Mesenchymal stem cell (in vitro differentiated cells and primary cell): ENCODE measurements at regions not wholly inside any gene's neighbourhood (a gene's known extent, or its start where the extent isn't known, plus 50 kb on each side); places are given as distances from the start of the nearest gene placed in this dataset.

ENCODE experiments used
- DNase-seq: peaks from one replicate; pipeline ENCODE4 v3.0.0-alpha.2; 2013
- H2AFZ ChIP-seq: one replicate; pipeline ENCODE4 v1.6.1; 2013; ENCODE audit warnings: low read depth, mild to moderate bottlenecking, control low read depth, inconsistent platforms, low read length, moderate library complexity
- H2AK5ac ChIP-seq: 2 replicates; pipeline ENCODE4 v1.6.1; 2013; ENCODE audit warnings: low read length, moderate library complexity, mild to moderate bottlenecking, inconsistent platforms; ENCODE audit not compliant: severe bottlenecking
- H2BK120ac ChIP-seq: one replicate; pipeline ENCODE4 v1.6.1; 2013; ENCODE audit warnings: low read depth, mild to moderate bottlenecking, inconsistent platforms, low read length, moderate library complexity
- H2BK12ac ChIP-seq, 2 experiments: one replicate each; pipeline ENCODE4 v1.6.1; 2013; ENCODE audit warnings: inconsistent platforms in 2 of 2, low read length in 2 of 2, mild to moderate bottlenecking in 2 of 2, moderate library complexity in 2 of 2, control low read depth in 1 of 2
- H2BK15ac ChIP-seq: one replicate; pipeline ENCODE4 v1.6.1; 2013; ENCODE audit warnings: mild to moderate bottlenecking, low read depth, inconsistent platforms; ENCODE audit not compliant: poor library complexity, severe bottlenecking
- H2BK5ac ChIP-seq: 2 replicates; pipeline ENCODE4 v1.6.1; 2013; ENCODE audit warnings: low read depth, mild to moderate bottlenecking, low read length, control low read depth, inconsistent platforms; ENCODE audit not compliant: poor library complexity, severe bottlenecking
- H3K14ac ChIP-seq, 2 experiments: one replicate each; pipeline ENCODE4 v1.6.1; 2013; ENCODE audit warnings: inconsistent platforms in 2 of 2, low read length in 2 of 2, control low read depth in 1 of 2, mild to moderate bottlenecking in 1 of 2, moderate library complexity in 1 of 2
- H3K18ac ChIP-seq, 2 experiments: one replicate each; pipeline ENCODE4 v1.6.1; 2013; ENCODE audit warnings: inconsistent platforms in 2 of 2, low read length in 2 of 2, control low read depth in 1 of 2, low read depth in 1 of 2, mild to moderate bottlenecking in 1 of 2
- H3K23ac ChIP-seq, 2 experiments: one replicate each; pipeline ENCODE4 v1.6.1; 2013; ENCODE audit warnings: inconsistent platforms in 2 of 2, low read length in 2 of 2, mild to moderate bottlenecking in 2 of 2, moderate library complexity in 2 of 2, control low read depth in 1 of 2
- H3K27ac ChIP-seq: 2 replicates; pipeline ENCODE4 v1.5.1; 2013; ENCODE audit warnings: mild to moderate bottlenecking, moderate library complexity, low read length, control low read depth, inconsistent platforms; ENCODE audit not compliant: poor library complexity, severe bottlenecking
- H3K27me3 ChIP-seq, 2 experiments: 2 replicates each; pipeline versions ENCODE4 v1.6.1 to v1.7.0; 2013; ENCODE audit warnings: low read length in 2 of 2, mild to moderate bottlenecking in 2 of 2, moderate library complexity in 2 of 2, control low read depth in 1 of 2, inconsistent platforms in 1 of 2; ENCODE audit not compliant: control insufficient read depth in 1 of 2, insufficient read depth in 1 of 2
- H3K36me3 ChIP-seq, 2 experiments: 2 replicates each; pipeline versions ENCODE4 v1.6.1 to v1.7.0; 2013; ENCODE audit warnings: low read length in 2 of 2, control low read depth in 1 of 2, inconsistent platforms in 1 of 2, low read depth in 1 of 2, mild to moderate bottlenecking in 1 of 2; ENCODE audit not compliant: insufficient read depth in 2 of 2, control insufficient read depth in 1 of 2
- H3K4ac ChIP-seq, 2 experiments: one replicate each; pipeline ENCODE4 v1.6.1; 2013; ENCODE audit warnings: inconsistent platforms in 2 of 2, low read length in 2 of 2, mild to moderate bottlenecking in 2 of 2, moderate library complexity in 2 of 2, control low read depth in 1 of 2, low read depth in 1 of 2
- H3K4me1 ChIP-seq: 2 replicates; pipeline ENCODE4 v1.6.1; 2013; ENCODE audit warnings: low read depth, low read length, control low read depth; ENCODE audit not compliant: control insufficient read depth, insufficient read depth
- H3K4me2 ChIP-seq: 2 replicates; pipeline ENCODE4 v1.6.1; 2013; ENCODE audit warnings: low read length, mild to moderate bottlenecking, inconsistent platforms; ENCODE audit not compliant: poor library complexity, severe bottlenecking
- H3K4me3 ChIP-seq, 2 experiments: 2 replicates each; pipeline versions ENCODE4 v1.5.1 to v1.7.0; 2013; ENCODE audit warnings: low read length in 2 of 2, mild to moderate bottlenecking in 2 of 2, control low read depth in 1 of 2, low read depth in 1 of 2; ENCODE audit not compliant: insufficient read depth in 1 of 2
- H3K79me1 ChIP-seq: replicated peaks from 2 replicates; pipeline ENCODE4 v1.6.1; 2013; ENCODE audit warnings: mild to moderate bottlenecking, control low read depth, low read length, inconsistent platforms; ENCODE audit not compliant: poor library complexity, severe bottlenecking
- H3K9ac ChIP-seq: 2 replicates; pipeline ENCODE4 v1.7.0; 2013; ENCODE audit warnings: mild to moderate bottlenecking, low read length, moderate library complexity
- H3K9me3 ChIP-seq: 2 replicates; pipeline ENCODE4 v1.7.0; 2013; ENCODE audit warnings: mild to moderate bottlenecking, low read length; ENCODE audit not compliant: control insufficient read depth
- H4K8ac ChIP-seq: one replicate; pipeline ENCODE4 v1.6.1; 2013; ENCODE audit warnings: inconsistent platforms, mild to moderate bottlenecking, low read length, moderate library complexity
- H4K91ac ChIP-seq: one replicate; pipeline ENCODE4 v1.6.1; 2013; ENCODE audit warnings: mild to moderate bottlenecking, low read length, inconsistent platforms
- WGBS: methylation state at CpG from one replicate; pipeline ENCODE4 v1.1.7; 2013; ENCODE audit warnings: mixed read lengths; 5-methylcytosine and 5-hydroxymethylcytosine counted together

- Histone ChIP-seq H3K18ac (no peak overlapping the region), H3K14ac (no peak overlapping the region), H3K27me3 (peaks cover 3 to 25% of the 10 kb centered on the region in 2 experiments), H3K9me3 (no peaks in the 10 kb centered on the region), H2BK120ac (no peak overlapping the region), H3K23ac (no peak overlapping the region), H3K4me2 (no peak overlapping the region), H3K36me3 (no peaks in the 10 kb centered on the region), H3K4me3 (no peak overlapping the region), H3K9ac (no peak overlapping the region), H2AK5ac (no peak overlapping the region), H4K8ac (no peak overlapping the region), H2BK15ac (no peak overlapping the region), H2BK12ac (no peak overlapping the region), H2BK5ac (no peak overlapping the region), H2AFZ (no peak overlapping the region), H3K27ac (no peak overlapping the region), H3K4me1 (no peaks in the 10 kb centered on the region), H3K4ac (no peak overlapping the region), H4K91ac (no peak overlapping the region), H3K79me1 (no peaks in the 10 kb centered on the region)
- 67% methylated on average over 4 of the region's 4 CpGs for WGBS
- no peak for DNase-seq
These were observed 95.5 kb upstream of the TMEM45B start for GRCh38 chr11:129720156-129720555.

- Histone ChIP-seq H2BK5ac (no peak overlapping the region), H4K8ac (no peak overlapping the region), H3K4me3 (no peak overlapping the region), H4K91ac (no peak overlapping the region), H2BK12ac (no peak overlapping the region), H3K36me3 (no peaks in the 10 kb centered on the region), H3K14ac (no peak overlapping the region), H3K18ac (no peak overlapping the region), H3K4me1 (no peaks in the 10 kb centered on the region), H3K79me1 (no peaks in the 10 kb centered on the region), H3K4me2 (no peak overlapping the region), H3K4ac (no peak overlapping the region), H2AK5ac (no peak overlapping the region), H2BK120ac (no peak overlapping the region), H2BK15ac (no peak overlapping the region), H2AFZ (no peak overlapping the region), H3K9ac (no peak overlapping the region), H3K27me3 (peaks cover 3 to 25% of the 10 kb centered on the region in 2 experiments), H3K27ac (no peak overlapping the region), H3K9me3 (no peaks in the 10 kb centered on the region), H3K23ac (no peak overlapping the region)
- 87% methylated on average over 10 of the region's 11 CpGs for WGBS
- no peak for DNase-seq
These were observed 94.7 kb upstream of the TMEM45B start for GRCh38 chr11:129720994-129721393.

- H3K9ac ChIP-seq: no peak overlapping the region
- WGBS: 77% methylated on average over 12 of the region's 13 CpGs
These were observed 94.0 kb upstream of the TMEM45B start for GRCh38 chr11:129721685-129722084.

GRCh38 chr11:129722529-129722928 is 93.1 kb upstream of the TMEM45B start:
- no peak overlapping the region for H4K91ac ChIP-seq
- no peak overlapping the region for H3K4ac ChIP-seq
- WGBS: 75% methylated on average over 6 of the region's 6 CpGs
- H2AK5ac ChIP-seq: no peak overlapping the region
- peaks cover 3 to 25% of the 10 kb centered on the region in 2 experiments for H3K27me3 ChIP-seq
- H4K8ac ChIP-seq: no peak overlapping the region
- H3K4me2 ChIP-seq: no peak overlapping the region
- H2BK12ac ChIP-seq: no peak overlapping the region
- no peak overlapping the region for H3K18ac ChIP-seq
- H2BK5ac ChIP-seq: no peak overlapping the region
- DNase-seq: no peak
- H2AFZ ChIP-seq: no peak overlapping the region
- H2BK15ac ChIP-seq: no peak overlapping the region
- no peak overlapping the region for H3K23ac ChIP-seq
- no peak overlapping the region for H3K27ac ChIP-seq
- no peak overlapping the region for H2BK120ac ChIP-seq
- no peak overlapping the region for H3K4me3 ChIP-seq
- no peak overlapping the region for H3K14ac ChIP-seq
- H3K4me1 ChIP-seq: no peaks in the 10 kb centered on the region
- no peaks in the 10 kb centered on the region for H3K79me1 ChIP-seq
- no peak overlapping the region for H3K9ac ChIP-seq
- H3K36me3 ChIP-seq: no peaks in the 10 kb centered on the region
- no peaks in the 10 kb centered on the region for H3K9me3 ChIP-seq

More at GRCh38 chr11:129721685-129722084, 94.0 kb upstream of the TMEM45B start:
- H2BK15ac ChIP-seq: no peak overlapping the region
- H2AK5ac ChIP-seq: no peak overlapping the region
- H3K79me1 ChIP-seq: no peaks in the 10 kb centered on the region
- H3K27ac ChIP-seq: no peak overlapping the region
- H2BK12ac ChIP-seq: no peak overlapping the region
- H3K14ac ChIP-seq: no peak overlapping the region
- no peak overlapping the region for H3K4ac ChIP-seq
- no peaks in the 10 kb centered on the region for H3K36me3 ChIP-seq
- DNase-seq: no peak
- no peaks in the 10 kb centered on the region for H3K4me1 ChIP-seq
- no peak overlapping the region for H3K23ac ChIP-seq
- H3K9me3 ChIP-seq: no peaks in the 10 kb centered on the region
- H3K18ac ChIP-seq: no peak overlapping the region
- no peak overlapping the region for H2BK5ac ChIP-seq
- no peak overlapping the region for H3K4me2 ChIP-seq
- no peak overlapping the region for H4K91ac ChIP-seq
- no peak overlapping the region for H4K8ac ChIP-seq
- H3K4me3 ChIP-seq: no peak overlapping the region
- peaks cover 3 to 25% of the 10 kb centered on the region in 2 experiments for H3K27me3 ChIP-seq
- H2BK120ac ChIP-seq: no peak overlapping the region
- no peak overlapping the region for H2AFZ ChIP-seq
